ENCODE measurements at regions not wholly inside any gene's neighbourhood (a gene's known extent, or its start where the extent isn't known, plus 50 kb on each side); places are given as distances from the start of the nearest gene placed in this dataset.

- no peaks in the 10 kb centered on the region for H3K9me3 Mint-ChIP-seq (ENCODE audit: low read depth, unreplicated experiment)
- no peaks in the 10 kb centered on the region for H3K27me3 Mint-ChIP-seq (ENCODE audit: unreplicated experiment)
- BruUV-seq (replicated peaks): no TSS peak
- H3K27ac Mint-ChIP-seq (ENCODE audit: unreplicated experiment): no peak overlapping the region
- no peaks in the 10 kb centered on the region for H3K36me3 Mint-ChIP-seq (ENCODE audit: insufficient read depth, unreplicated experiment)
- DNase-seq: no peak
- intact Hi-C loops (cut with micrococcal nuclease; ENCODE audit: unreplicated experiment): no loop called here
- H3K4me1 Mint-ChIP-seq (ENCODE audit: low read depth, unreplicated experiment): no peaks in the 10 kb centered on the region
- TF ChIP-seq CTCF (IDR thresholded peaks at IDR 0.05; ENCODE audit: unreplicated experiment): no peak
- CTCF ChIA-PET: no interaction called here
- H3K4me3 Mint-ChIP-seq (ENCODE audit: low read depth, unreplicated experiment): no peak overlapping the region
These were observed 150.7 kb upstream of the BTBD3 start for GRCh38 chr20:11766961-11767360.

- TF ChIP-seq CTCF (IDR thresholded peaks at IDR 0.05; ENCODE audit: unreplicated experiment): no peak
- DNase-seq: no peak
- Mint-ChIP-seq H3K4me1 (ENCODE audit: low read depth, unreplicated experiment) (no peaks in the 10 kb centered on the region), H3K27ac (ENCODE audit: unreplicated experiment) (no peak overlapping the region), H3K4me3 (ENCODE audit: low read depth, unreplicated experiment) (no peak overlapping the region), H3K27me3 (ENCODE audit: unreplicated experiment) (no peaks in the 10 kb centered on the region), H3K9me3 (ENCODE audit: low read depth, unreplicated experiment) (no peaks in the 10 kb centered on the region), H3K36me3 (ENCODE audit: insufficient read depth, unreplicated experiment) (no peaks in the 10 kb centered on the region)
- no TSS peak for BruUV-seq (replicated peaks)
- intact Hi-C loops (cut with micrococcal nuclease; ENCODE audit: unreplicated experiment): no loop called here
- CTCF ChIA-PET: no interaction called here
These were observed 147.9 kb upstream of the BTBD3 start for GRCh38 chr20:11769825-11770224.

GRCh38 chr20:11772226-11772730, 145.4 kb upstream of the BTBD3 start:
- no peak overlapping the region for H3K4me3 Mint-ChIP-seq (ENCODE audit: low read depth, unreplicated experiment)
- intact Hi-C loops (cut with micrococcal nuclease; ENCODE audit: unreplicated experiment): no loop called here
- H3K27me3 Mint-ChIP-seq (ENCODE audit: unreplicated experiment): no peaks in the 10 kb centered on the region
- DNase-seq: no peak
- no peak overlapping the region for H3K27ac Mint-ChIP-seq (ENCODE audit: unreplicated experiment)
- H3K36me3 Mint-ChIP-seq (ENCODE audit: insufficient read depth, unreplicated experiment): no peaks in the 10 kb centered on the region
- no TSS peak for BruUV-seq (replicated peaks)
- H3K4me1 Mint-ChIP-seq (ENCODE audit: low read depth, unreplicated experiment): no peaks in the 10 kb centered on the region
- no peak for TF ChIP-seq CTCF (IDR thresholded peaks at IDR 0.05; ENCODE audit: unreplicated experiment)
- no peaks in the 10 kb centered on the region for H3K9me3 Mint-ChIP-seq (ENCODE audit: low read depth, unreplicated experiment)
- CTCF ChIA-PET: no interaction called here

- Mint-ChIP-seq H3K27ac (ENCODE audit: unreplicated experiment) (no peak overlapping the region), H3K27me3 (ENCODE audit: unreplicated experiment) (no peaks in the 10 kb centered on the region), H3K36me3 (ENCODE audit: insufficient read depth, unreplicated experiment) (no peaks in the 10 kb centered on the region), H3K9me3 (ENCODE audit: low read depth, unreplicated experiment) (no peaks in the 10 kb centered on the region), H3K4me3 (ENCODE audit: low read depth, unreplicated experiment) (no peak overlapping the region), H3K4me1 (ENCODE audit: low read depth, unreplicated experiment) (peaks cover 8% of the 10 kb centered on the region)
- BruUV-seq (replicated peaks): no TSS peak
- no peak for TF ChIP-seq CTCF (IDR thresholded peaks at IDR 0.05; ENCODE audit: unreplicated experiment)
- intact Hi-C loops (cut with micrococcal nuclease; ENCODE audit: unreplicated experiment): no loop called here
- DNase-seq: no peak
- CTCF ChIA-PET: no interaction called here
These were observed 141.0 kb upstream of the BTBD3 start for GRCh38 chr20:11776687-11777086.

Data from Calu3 (cell line).